Activated CD4-positive, alpha-beta T cell treated with anti-CD3 and anti-CD28 coated beads for 36 hours (primary cell): ENCODE measurements at regions not wholly inside any gene's neighbourhood (a gene's known extent, or its start where the extent isn't known, plus 50 kb on each side); places are given as distances from the start of the nearest gene placed in this dataset.

ENCODE experiments used
- ATAC-seq: fragments of 200-7000 bp; cut with Tn5 transposase; one replicate; pipeline ENCODE4 v1.10.0; 2021; ENCODE audit warnings: mild to moderate bottlenecking, moderate library complexity
- CTCF ChIA-PET: fragments of 350-600 bp; sonication (Branson Sonifier 250); formaldehyde crosslinking; loops from one replicate; lab custom pipeline; 2021; ENCODE audit warnings: antibody characterized with exemption; lab: Charles Lee
- POLR2A ChIA-PET: fragments of 350-600 bp; sonication (Branson Sonifier 250); formaldehyde crosslinking; loops from one replicate; lab custom pipeline; 2021; ENCODE audit warnings: antibody characterized with exemption, inconsistent platforms; lab: Charles Lee
- DNase-seq: peaks from one replicate; pipeline ENCODE4 v3.0.0-alpha.2; 2020
- H3K27ac Mint-ChIP-seq: one replicate; pipeline ENCODE4 v1.8.0; 2021; ENCODE audit warnings: mixed read lengths
- H3K27me3 Mint-ChIP-seq: one replicate; pipeline ENCODE4 v1.8.0; 2021; ENCODE audit warnings: mixed read lengths
- H3K36me3 Mint-ChIP-seq: one replicate; pipeline ENCODE4 v1.8.0; 2021; ENCODE audit warnings: low read depth, mixed read lengths
- H3K4me1 Mint-ChIP-seq: one replicate; pipeline ENCODE4 v1.8.0; 2021; ENCODE audit warnings: mixed read lengths
- H3K4me3 Mint-ChIP-seq: one replicate; pipeline ENCODE4 v1.8.0; 2021; ENCODE audit warnings: mild to moderate bottlenecking, moderate library complexity, mixed read lengths
- H3K9me3 Mint-ChIP-seq: one replicate; pipeline ENCODE4 v1.8.0; 2021; ENCODE audit warnings: low read depth, mixed read lengths
- intact Hi-C, 2 experiments: fragments of 100-400 bp; cut with DNase I in 1 of 2; cut with micrococcal nuclease in 1 of 2; formaldehyde crosslinking; loops; one replicate each; pipeline versions ENCODE4 v1.14.2 to v1.15.1; 2022 to 2024; cut with DNase I, micrococcal nuclease

DNA sequence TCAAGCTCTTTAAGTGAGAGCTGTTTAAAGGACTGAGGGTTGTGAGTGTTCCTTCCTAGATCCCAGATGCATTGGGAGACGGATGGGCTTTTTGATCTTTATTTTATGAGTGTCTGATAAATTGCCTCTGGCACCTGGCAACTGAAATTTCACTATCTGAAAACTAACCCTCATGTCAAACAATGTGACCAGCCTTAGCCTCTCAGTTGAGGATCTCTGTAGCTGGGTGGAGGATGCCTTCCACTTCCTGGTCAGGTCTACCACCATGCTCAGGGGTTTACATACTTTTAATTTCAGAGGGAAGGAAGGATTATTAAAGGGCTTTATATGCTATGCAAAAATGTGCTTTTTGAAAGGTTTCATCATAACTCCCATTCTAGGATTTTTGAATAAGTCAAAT is 70.5 kb upstream of the NT5C1B start:
- Mint-ChIP-seq H3K27ac (no peak overlapping the region), H3K36me3 (no peaks in the 10 kb centered on the region), H3K9me3 (no peaks in the 10 kb centered on the region), H3K4me3 (no peak overlapping the region), H3K4me1 (no peaks in the 10 kb centered on the region), H3K27me3 (no peaks in the 10 kb centered on the region)
- ChIA-PET POLR2A (interaction anchor here (0.6 kb wide), 1 partner anchor 363 kb away, joined by 4 read pairs; no protein-coding TSS in a partner anchor), CTCF (no interaction called here)
- ATAC-seq (no peak), DNase-seq (no peak)
- intact Hi-C loops = no loop called here

DNA sequence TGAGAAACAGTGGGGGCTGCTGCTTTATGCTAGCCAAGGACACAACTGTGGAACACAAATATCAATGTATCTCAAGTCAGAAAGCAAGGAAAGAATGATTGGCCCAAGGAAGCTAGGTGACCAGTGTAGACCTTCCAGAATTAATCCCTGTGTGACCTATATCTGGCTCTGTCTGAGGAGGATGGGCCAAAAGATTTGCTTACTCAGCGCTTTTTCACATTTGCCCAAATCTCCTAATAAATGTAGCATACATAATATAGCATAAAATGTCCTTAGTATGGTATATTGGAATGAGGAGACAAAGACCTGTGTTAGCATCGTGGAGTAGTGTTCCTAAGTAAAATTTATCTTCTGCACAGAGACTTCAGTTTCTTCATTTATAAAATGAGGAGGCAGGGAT is 66.7 kb upstream of the NT5C1B start:
- no peak for ATAC-seq
- no peak overlapping the region for H3K27ac Mint-ChIP-seq

GRCh38 chr2:18651842-18652774 is 62.7 kb upstream of the NT5C1B start:
- H3K27ac Mint-ChIP-seq = no peak overlapping the region
- CTCF ChIA-PET = interaction anchor here (0.6 to 0.9 kb wide), 3 partner anchors 23 to 160 kb away, joined by 3 to 5 read pairs (median 3); no protein-coding TSS in a partner anchor
- POLR2A ChIA-PET = no interaction called here
- no peaks in the 10 kb centered on the region for H3K36me3 Mint-ChIP-seq
- intact Hi-C loops = no loop called here
- ATAC-seq (no peak), DNase-seq (no peak)
- no peaks in the 10 kb centered on the region for H3K4me1 Mint-ChIP-seq
- H3K9me3 Mint-ChIP-seq = no peaks in the 10 kb centered on the region
- no peaks in the 10 kb centered on the region for H3K27me3 Mint-ChIP-seq
- no peak overlapping the region for H3K4me3 Mint-ChIP-seq

More for the DNA sequence above, 66.7 kb upstream of the NT5C1B start:
- no peaks in the 10 kb centered on the region for H3K4me1 Mint-ChIP-seq
- no peaks in the 10 kb centered on the region for H3K27me3 Mint-ChIP-seq
- ChIA-PET POLR2A (no interaction called here), CTCF (no interaction called here)
- H3K9me3 Mint-ChIP-seq = no peaks in the 10 kb centered on the region
- intact Hi-C loops = no loop called here
- H3K36me3 Mint-ChIP-seq = no peaks in the 10 kb centered on the region
- no peak for DNase-seq
- no peak overlapping the region for H3K4me3 Mint-ChIP-seq

GRCh38 chr2:18650221-18650620 is 60.9 kb upstream of the NT5C1B start:
- no peaks in the 10 kb centered on the region for H3K4me1 Mint-ChIP-seq
- no peak for ATAC-seq
- CTCF ChIA-PET = no interaction called here
- POLR2A ChIA-PET = no interaction called here
- peaks cover 5% of the 10 kb centered on the region for H3K36me3 Mint-ChIP-seq
- intact Hi-C loops = no loop called here
- DNase-seq = no peak
- no peak overlapping the region for H3K27ac Mint-ChIP-seq
- peaks cover 3% of the 10 kb centered on the region for H3K9me3 Mint-ChIP-seq
- H3K4me3 Mint-ChIP-seq = no peak overlapping the region
- H3K27me3 Mint-ChIP-seq = no peaks in the 10 kb centered on the region

DNA sequence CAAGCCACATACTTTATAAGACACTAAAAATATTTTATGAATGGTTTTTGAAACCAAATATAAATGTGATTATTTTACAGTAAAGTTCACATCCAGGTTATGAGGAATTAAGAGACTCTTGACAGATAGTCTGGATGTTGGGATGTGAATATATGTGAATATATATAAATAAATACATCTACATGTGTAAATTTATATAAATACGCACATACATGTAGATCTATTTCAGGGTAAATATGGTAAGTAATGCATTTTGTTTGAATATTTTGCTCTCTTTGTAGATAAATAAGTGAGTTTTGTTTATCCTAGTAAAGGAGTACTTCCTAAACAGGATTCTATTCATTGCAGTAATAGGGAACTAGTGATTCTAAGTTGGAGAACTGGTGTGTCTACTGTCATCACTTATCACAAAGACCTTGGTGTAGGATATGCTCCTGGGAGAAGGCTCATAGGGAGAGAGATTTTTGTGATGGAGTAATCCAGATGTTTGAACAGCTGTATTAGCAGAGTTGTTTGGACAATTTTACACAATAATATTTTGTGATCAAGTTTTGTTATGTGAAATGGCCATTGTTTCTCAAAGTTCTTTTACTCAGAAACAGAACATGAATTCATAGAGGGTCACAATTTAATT is 60.2 kb upstream of the NT5C1B start:
- intact Hi-C loops = no loop called here
- ChIA-PET CTCF (no interaction called here), POLR2A (no interaction called here)
- Mint-ChIP-seq H3K27ac (no peak overlapping the region), H3K4me3 (no peak overlapping the region), H3K27me3 (no peaks in the 10 kb centered on the region), H3K4me1 (no peaks in the 10 kb centered on the region), H3K9me3 (peaks cover 3% of the 10 kb centered on the region), H3K36me3 (peaks cover 10% of the 10 kb centered on the region)
- DNase-seq (no peak), ATAC-seq (no peak)

- ATAC-seq (no peak), DNase-seq (no peak)
- Mint-ChIP-seq H3K27me3 (no peaks in the 10 kb centered on the region), H3K4me1 (no peaks in the 10 kb centered on the region), H3K36me3 (peaks cover 15% of the 10 kb centered on the region), H3K9me3 (peaks cover 3% of the 10 kb centered on the region), H3K27ac (no peak overlapping the region), H3K4me3 (no peak overlapping the region)
- ChIA-PET CTCF (interaction anchor here (1.3 kb wide), 1 partner anchor 126 kb away, joined by 4 read pairs; no protein-coding TSS in a partner anchor), POLR2A (no interaction called here)
- intact Hi-C loops = no loop called here
These were observed 58.8 kb upstream of the NT5C1B start for GRCh38 chr2:18648161-18648560.

DNA sequence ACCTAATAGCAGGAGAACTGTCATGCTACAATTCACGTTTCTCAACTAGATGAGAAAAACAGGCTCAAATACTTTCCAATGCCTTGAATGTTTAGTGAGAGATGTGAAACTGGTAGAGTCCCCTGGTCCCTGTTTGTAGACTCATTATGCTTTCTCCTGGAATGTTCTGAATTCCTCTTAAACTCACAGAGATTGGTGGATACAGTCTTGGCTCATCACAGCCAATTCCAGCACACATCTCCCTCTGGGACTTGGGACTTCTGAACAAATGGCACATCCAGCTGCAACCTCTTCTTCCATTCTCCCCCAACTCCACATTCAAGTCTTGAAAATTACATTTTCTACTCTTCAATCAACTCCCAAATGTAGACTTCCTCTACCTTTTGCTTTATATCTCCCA is 58.4 kb upstream of the NT5C1B start:
- no peak for ATAC-seq
- DNase-seq = no peak
- ChIA-PET CTCF (interaction anchor here (1.3 kb wide), 1 partner anchor 126 kb away, joined by 4 read pairs; no protein-coding TSS in a partner anchor), POLR2A (no interaction called here)
- no peaks in the 10 kb centered on the region for H3K4me1 Mint-ChIP-seq
- no peaks in the 10 kb centered on the region for H3K27me3 Mint-ChIP-seq
- H3K36me3 Mint-ChIP-seq = peaks cover 15% of the 10 kb centered on the region
- H3K27ac Mint-ChIP-seq = no peak overlapping the region
- intact Hi-C loops = no loop called here
- H3K9me3 Mint-ChIP-seq = peaks cover 3% of the 10 kb centered on the region
- no peak overlapping the region for H3K4me3 Mint-ChIP-seq

DNA sequence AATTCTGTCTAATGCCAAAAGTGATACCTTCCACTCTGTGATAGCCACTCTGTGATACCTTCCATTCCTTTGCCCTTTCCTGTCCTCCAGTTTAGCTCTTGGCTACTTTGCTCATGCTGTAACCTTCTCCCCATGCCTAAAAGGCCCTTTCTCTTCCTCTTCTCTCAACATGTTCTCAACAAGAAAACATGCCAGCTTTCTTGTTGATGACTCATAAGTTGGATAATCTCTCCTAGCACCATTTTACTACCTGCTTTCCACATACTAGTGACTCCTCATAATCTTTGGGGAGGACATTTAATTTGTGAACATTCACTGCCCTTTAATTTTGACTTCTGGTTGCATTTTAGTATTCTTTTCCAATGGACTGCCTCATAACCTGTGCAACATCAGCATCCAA is 55.9 kb upstream of the NT5C1B start:
- intact Hi-C loops = no loop called here
- Mint-ChIP-seq H3K4me1 (no peaks in the 10 kb centered on the region), H3K4me3 (no peak overlapping the region), H3K36me3 (peaks cover 15% of the 10 kb centered on the region), H3K27ac (no peak overlapping the region), H3K9me3 (peaks cover 3% of the 10 kb centered on the region), H3K27me3 (no peaks in the 10 kb centered on the region)
- CTCF ChIA-PET = no interaction called here
- POLR2A ChIA-PET = no interaction called here
- no peak for ATAC-seq
- DNase-seq = no peak

- Mint-ChIP-seq H3K9me3 (peaks cover 4% of the 10 kb centered on the region), H3K4me3 (no peak overlapping the region), H3K36me3 (peaks cover 18% of the 10 kb centered on the region), H3K4me1 (no peaks in the 10 kb centered on the region), H3K27ac (no peak overlapping the region), H3K27me3 (no peaks in the 10 kb centered on the region)
- DNase-seq (no peak), ATAC-seq (no peak)
- ChIA-PET POLR2A (no interaction called here), CTCF (no interaction called here)
- intact Hi-C loops = no loop called here
These were observed 54.7 kb upstream of the NT5C1B start for GRCh38 chr2:18644115-18644462.

- CTCF ChIA-PET = no interaction called here
- intact Hi-C loops = no loop called here
- ATAC-seq (no peak), DNase-seq (no peak)
- peaks cover 19% of the 10 kb centered on the region for H3K36me3 Mint-ChIP-seq
- H3K4me3 Mint-ChIP-seq = no peak overlapping the region
- POLR2A ChIA-PET = no interaction called here
- H3K27me3 Mint-ChIP-seq = no peaks in the 10 kb centered on the region
- H3K9me3 Mint-ChIP-seq = peaks cover 6% of the 10 kb centered on the region
- H3K4me1 Mint-ChIP-seq = no peaks in the 10 kb centered on the region
- H3K27ac Mint-ChIP-seq = no peak overlapping the region
These were observed 54.2 kb upstream of the NT5C1B start for GRCh38 chr2:18643326-18644114.

DNA sequence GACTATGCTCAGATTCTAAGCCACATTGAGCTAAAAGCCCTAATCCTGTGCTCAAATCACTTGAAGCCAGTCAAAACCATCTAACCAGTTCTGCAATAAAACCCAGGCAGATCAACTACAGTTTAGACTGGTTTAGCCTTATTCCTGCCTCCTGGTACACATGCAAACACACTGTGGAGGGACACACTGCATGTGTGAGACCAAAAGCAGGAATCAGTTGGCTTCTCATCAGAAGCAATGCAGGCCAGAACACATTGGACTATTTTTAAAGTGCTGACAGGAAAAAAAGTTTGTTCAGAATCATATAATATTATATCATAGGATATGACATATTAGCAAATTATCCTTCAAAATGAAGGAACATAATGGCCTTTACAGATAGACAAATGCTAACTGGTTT is 52.5 kb upstream of the NT5C1B start:
- peaks cover 10% of the 10 kb centered on the region for H3K9me3 Mint-ChIP-seq
- ChIA-PET POLR2A (no interaction called here), CTCF (interaction anchor here (0.6 to 1.0 kb wide), 2 partner anchors 60 to 1694 kb away, joined by 3 to 5 read pairs; no protein-coding TSS in a partner anchor)
- peaks cover 33% of the 10 kb centered on the region for H3K36me3 Mint-ChIP-seq
- DNase-seq (no peak), ATAC-seq (no peak)
- intact Hi-C loops = no loop called here
- H3K27ac Mint-ChIP-seq = no peak overlapping the region
- H3K4me1 Mint-ChIP-seq = no peaks in the 10 kb centered on the region
- H3K4me3 Mint-ChIP-seq = no peak overlapping the region
- no peaks in the 10 kb centered on the region for H3K27me3 Mint-ChIP-seq
